ENCODE measurements at regions not wholly inside any gene's neighbourhood (a gene's known extent, or its start where the extent isn't known, plus 50 kb on each side); places are given as distances from the start of the nearest gene placed in this dataset.

DNA sequence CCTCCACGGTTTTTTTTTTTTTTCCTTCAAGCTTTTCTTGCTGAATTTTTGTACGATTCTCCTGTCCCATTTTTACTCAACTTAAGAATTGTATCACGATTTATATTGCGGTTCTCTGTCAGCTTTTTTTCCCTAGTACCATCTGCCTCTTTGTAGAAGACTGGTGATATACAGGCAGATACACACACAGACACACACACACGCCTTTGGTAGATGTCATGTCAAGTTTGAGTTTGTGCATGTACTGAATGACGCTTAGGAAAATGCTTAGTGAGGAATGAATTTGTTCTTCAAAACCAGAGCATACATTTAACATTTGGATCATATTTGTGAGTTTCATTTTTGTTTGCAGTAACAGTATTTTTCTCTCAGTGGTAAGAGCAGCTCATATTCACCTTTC lies 82.0 kb upstream of the MBNL2 start:
- Histone ChIP-seq H3K79me2 (ENCODE audit: control insufficient read depth, insufficient read depth, low read length) (no peaks in the 10 kb centered on the region), H3K27me3 (ENCODE audit: control insufficient read depth, extremely low read depth, insufficient read depth, low read length) (no peaks in the 10 kb centered on the region), H3K9me1 (ENCODE audit: control insufficient read depth, extremely low read depth, insufficient read depth, low read length) (no peaks in the 10 kb centered on the region), H4K20me1 (ENCODE audit: control insufficient read depth, extremely low read depth, insufficient read depth, low read length) (no peaks in the 10 kb centered on the region), H3K4me2 (ENCODE audit: control insufficient read depth, extremely low read depth, insufficient read depth, low read depth, low read length) (no peak overlapping the region), H3K9me3 (ENCODE audit: control insufficient read depth, low read depth, low read length) (no peaks in the 10 kb centered on the region), H3K4me3 (ENCODE audit: control insufficient read depth in 2 of 3, extremely low read depth in 1 of 3, insufficient read depth in 2 of 3, low read depth in 1 of 3, low read length in 3 of 3) (no peak overlapping the region), H3K36me3 (ENCODE audit: control insufficient read depth in 2 of 2, extremely low read depth in 1 of 2, insufficient read depth in 2 of 2, low read length in 2 of 2) (no peaks in the 10 kb centered on the region), H3K9ac (ENCODE audit: control insufficient read depth, extremely low read depth, insufficient read depth, low read length) (no peak overlapping the region), H3K4me1 (ENCODE audit: control insufficient read depth, extremely low read depth, insufficient read depth, low read length) (peaks cover 10% of the 10 kb centered on the region), H2AFZ (ENCODE audit: control insufficient read depth, low read length) (no peak overlapping the region), H3K27ac (ENCODE audit: control insufficient read depth, insufficient read depth, low read length) (no peak overlapping the region)
- dilution Hi-C loops (cut with MboI; ENCODE audit: extremely low pct_ligation_motif_present, low sequenced_read_pairs): no loop called here
- TF ChIP-seq, protein P1, sequence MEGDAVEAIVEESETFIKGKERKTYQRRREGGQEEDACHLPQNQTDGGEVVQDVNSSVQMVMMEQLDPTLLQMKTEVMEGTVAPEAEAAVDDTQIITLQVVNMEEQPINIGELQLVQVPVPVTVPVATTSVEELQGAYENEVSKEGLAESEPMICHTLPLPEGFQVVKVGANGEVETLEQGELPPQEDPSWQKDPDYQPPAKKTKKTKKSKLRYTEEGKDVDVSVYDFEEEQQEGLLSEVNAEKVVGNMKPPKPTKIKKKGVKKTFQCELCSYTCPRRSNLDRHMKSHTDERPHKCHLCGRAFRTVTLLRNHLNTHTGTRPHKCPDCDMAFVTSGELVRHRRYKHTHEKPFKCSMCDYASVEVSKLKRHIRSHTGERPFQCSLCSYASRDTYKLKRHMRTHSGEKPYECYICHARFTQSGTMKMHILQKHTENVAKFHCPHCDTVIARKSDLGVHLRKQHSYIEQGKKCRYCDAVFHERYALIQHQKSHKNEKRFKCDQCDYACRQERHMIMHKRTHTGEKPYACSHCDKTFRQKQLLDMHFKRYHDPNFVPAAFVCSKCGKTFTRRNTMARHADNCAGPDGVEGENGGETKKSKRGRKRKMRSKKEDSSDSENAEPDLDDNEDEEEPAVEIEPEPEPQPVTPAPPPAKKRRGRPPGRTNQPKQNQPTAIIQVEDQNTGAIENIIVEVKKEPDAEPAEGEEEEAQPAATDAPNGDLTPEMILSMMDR (optimal IDR thresholded peaks at IDR 0.05 in 1 of 3, IDR thresholded peaks at IDR 0.05 in 1 of 3, conservative IDR thresholded peaks at IDR 0.05 in 1 of 3; ENCODE audit: extremely low read depth in 1 of 3, insufficient read depth in 2 of 3, low read length in 3 of 3): no peak
- no peak for TF ChIP-seq EZH2 (IDR thresholded peaks at IDR 0.05; ENCODE audit: low read length)
- DNase-seq (ENCODE audit: low read depth, low spot score) (no peak), FAIRE-seq (no peak)

DNA sequence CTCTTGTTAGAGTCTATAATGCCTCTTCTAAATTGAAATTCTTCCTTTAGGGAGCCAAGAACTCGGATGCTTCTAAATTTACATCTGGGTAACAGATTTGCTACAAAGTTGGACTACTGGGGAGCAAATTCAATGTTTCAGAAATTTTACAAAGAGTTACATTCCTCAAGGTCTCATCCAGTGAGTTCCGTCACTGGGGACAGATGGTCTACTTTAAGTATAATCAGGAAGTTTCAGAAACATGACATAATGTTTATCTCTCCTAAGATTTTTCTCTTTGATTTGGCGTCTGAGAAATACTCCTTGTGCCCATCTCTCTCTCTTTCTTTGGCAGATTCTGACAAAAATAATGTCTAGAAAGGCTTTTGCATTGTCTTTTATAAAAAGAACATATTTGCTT lies 81.5 kb upstream of the MBNL2 start:
- FAIRE-seq (no peak), DNase-seq (ENCODE audit: low read depth, low spot score) (no peak)
- dilution Hi-C loops (cut with MboI; ENCODE audit: extremely low pct_ligation_motif_present, low sequenced_read_pairs): no loop called here
- H3K27me3 ChIP-seq (ENCODE audit: control insufficient read depth, extremely low read depth, insufficient read depth, low read length): no peaks in the 10 kb centered on the region
- no peaks in the 10 kb centered on the region for H3K79me2 ChIP-seq (ENCODE audit: control insufficient read depth, insufficient read depth, low read length)
- no peak overlapping the region for H3K4me3 ChIP-seq (ENCODE audit: control insufficient read depth in 2 of 3, extremely low read depth in 1 of 3, insufficient read depth in 2 of 3, low read depth in 1 of 3, low read length in 3 of 3)
- H3K4me2 ChIP-seq (ENCODE audit: control insufficient read depth, extremely low read depth, insufficient read depth, low read depth, low read length): no peak overlapping the region
- H3K9ac ChIP-seq (ENCODE audit: control insufficient read depth, extremely low read depth, insufficient read depth, low read length): no peak overlapping the region
- no peak overlapping the region for H2AFZ ChIP-seq (ENCODE audit: control insufficient read depth, low read length)
- H3K36me3 ChIP-seq (ENCODE audit: control insufficient read depth in 2 of 2, extremely low read depth in 1 of 2, insufficient read depth in 2 of 2, low read length in 2 of 2): no peaks in the 10 kb centered on the region
- no peaks in the 10 kb centered on the region for H4K20me1 ChIP-seq (ENCODE audit: control insufficient read depth, extremely low read depth, insufficient read depth, low read length)
- peaks cover 10% of the 10 kb centered on the region for H3K4me1 ChIP-seq (ENCODE audit: control insufficient read depth, extremely low read depth, insufficient read depth, low read length)
- TF ChIP-seq EZH2 (IDR thresholded peaks at IDR 0.05; ENCODE audit: low read length): no peak
- TF ChIP-seq, protein P1 (optimal IDR thresholded peaks at IDR 0.05 in 1 of 3, IDR thresholded peaks at IDR 0.05 in 1 of 3, conservative IDR thresholded peaks at IDR 0.05 in 1 of 3; ENCODE audit: extremely low read depth in 1 of 3, insufficient read depth in 2 of 3, low read length in 3 of 3): no peak
- H3K9me3 ChIP-seq (ENCODE audit: control insufficient read depth, low read depth, low read length): no peaks in the 10 kb centered on the region
- H3K9me1 ChIP-seq (ENCODE audit: control insufficient read depth, extremely low read depth, insufficient read depth, low read length): no peaks in the 10 kb centered on the region
- no peak overlapping the region for H3K27ac ChIP-seq (ENCODE audit: control insufficient read depth, insufficient read depth, low read length)

Measured in keratinocyte (primary cell).